NT2/D1 (cell line): ENCODE measurements at regions not wholly inside any gene's neighbourhood (a gene's known extent, or its start where the extent isn't known, plus 50 kb on each side); places are given as distances from the start of the nearest gene placed in this dataset.

Experiments
- SUZ12 ChIP-seq: IDR thresholded peaks from 2 replicates; pipeline ENCODE4 v1.6.1; 2011; ENCODE audit not compliant: insufficient read length, insufficient read depth; ENCODE audit errors: extremely low read depth
- YY1 ChIP-seq: IDR thresholded peaks from 2 replicates; pipeline ENCODE4 v1.6.1; 2011; ENCODE audit not compliant: insufficient read length, insufficient read depth
- ZNF274 ChIP-seq: IDR thresholded peaks from 2 replicates; pipeline ENCODE4 v1.6.1; 2011; ENCODE audit warnings: mild to moderate bottlenecking, low read depth, low read length

DNA sequence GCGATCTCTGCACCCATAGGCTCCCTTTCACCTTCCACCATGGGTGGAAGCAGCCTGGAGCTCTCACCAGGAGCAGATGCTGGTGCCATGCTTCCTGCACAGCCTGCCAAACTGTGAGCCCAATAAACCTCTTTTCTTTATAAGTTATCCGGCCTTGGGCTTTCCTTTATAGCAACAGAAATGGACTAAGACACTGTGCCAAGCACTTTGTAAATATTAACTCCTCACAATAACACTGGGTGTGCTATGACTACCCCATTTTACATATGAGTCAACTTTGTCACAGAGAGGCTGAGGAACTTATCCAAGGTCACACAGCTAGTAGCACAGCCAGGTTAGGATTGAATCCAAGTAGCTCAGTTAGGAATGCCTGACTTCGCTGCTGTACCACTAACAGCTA is 79.7 kb upstream of the KCNMA1 start:
- TF ChIP-seq YY1 (no peak), ZNF274 (no peak), SUZ12 (no peak)
